Osteoblast (primary cell): ENCODE measurements at regions not wholly inside any gene's neighbourhood (a gene's known extent, or its start where the extent isn't known, plus 50 kb on each side); places are given as distances from the start of the nearest gene placed in this dataset.

Experiments
- DNase-seq: peaks from one replicate; pipeline ENCODE4 v3.0.0; 2011; ENCODE audit warnings: low spot score, mixed read lengths; ENCODE audit not compliant: insufficient read length; ENCODE audit errors: missing footprints
- H2AFZ ChIP-seq: 2 replicates; pipeline ENCODE4 v1.6.0; 2011; ENCODE audit warnings: mild to moderate bottlenecking, low read length
- H3K27ac ChIP-seq: 2 replicates; pipeline ENCODE4 v1.5.1; 2011; ENCODE audit warnings: mild to moderate bottlenecking, low read depth, low read length, moderate library complexity
- H3K27me3 ChIP-seq: 2 replicates; pipeline ENCODE4 v1.6.0; 2012; ENCODE audit warnings: mild to moderate bottlenecking, control low read depth, inconsistent platforms, low read length, moderate library complexity; ENCODE audit not compliant: insufficient read depth
- H3K36me3 ChIP-seq: 2 replicates; pipeline ENCODE4 v1.5.1; 2011; ENCODE audit warnings: mild to moderate bottlenecking, low read length, control low read depth, moderate library complexity; ENCODE audit not compliant: insufficient read depth
- H3K4me1 ChIP-seq: 2 replicates; pipeline ENCODE4 v1.5.1; 2011; ENCODE audit warnings: mild to moderate bottlenecking, low read length, control low read depth, moderate library complexity; ENCODE audit not compliant: insufficient read depth
- H3K4me2 ChIP-seq: 2 replicates; pipeline ENCODE4 v1.6.0; 2011; ENCODE audit warnings: mild to moderate bottlenecking, low read length; ENCODE audit not compliant: insufficient read depth
- H3K4me3 ChIP-seq: fragments of 200-600 bp; sonication (generic); 3 replicates; pipeline ENCODE4 v1.5.1; 2012; ENCODE audit warnings: mild to moderate bottlenecking, low read length, inconsistent platforms; ENCODE audit not compliant: insufficient read depth
- H3K79me2 ChIP-seq: 2 replicates; pipeline ENCODE4 v1.6.0; 2012; ENCODE audit warnings: mild to moderate bottlenecking, low read length, control low read depth, inconsistent platforms; ENCODE audit not compliant: insufficient read depth
- H3K9me3 ChIP-seq: 2 replicates; pipeline ENCODE4 v1.5.1; 2011; ENCODE audit warnings: low read depth, low read length, control low read depth
- H4K20me1 ChIP-seq: 2 replicates; pipeline ENCODE4 v1.6.0; 2012; ENCODE audit warnings: mild to moderate bottlenecking, low read length, control low read depth; ENCODE audit not compliant: insufficient read depth
- CTCF ChIP-seq: IDR thresholded peaks from 2 replicates; pipeline ENCODE4 v1.5.1; 2011; ENCODE audit warnings: mild to moderate bottlenecking, low read depth, low read length, moderate library complexity; ENCODE audit errors: extremely low read depth

GRCh38 chr16:9578459-9578858 lies 487.0 kb downstream of the HAPSTR1 start:
- Histone ChIP-seq H3K4me3 (no peak overlapping the region), H3K9me3 (peaks cover 2% of the 10 kb centered on the region), H3K27me3 (no peaks in the 10 kb centered on the region), H3K36me3 (no peaks in the 10 kb centered on the region), H3K27ac (no peak overlapping the region), H3K79me2 (no peaks in the 10 kb centered on the region), H2AFZ (no peak overlapping the region), H3K4me2 (no peak overlapping the region), H3K4me1 (no peaks in the 10 kb centered on the region), H4K20me1 (no peaks in the 10 kb centered on the region)
- no peak for DNase-seq
- TF ChIP-seq CTCF: no peak

- TF ChIP-seq CTCF: no peak
- no peaks in the 10 kb centered on the region for H3K36me3 ChIP-seq
- no peaks in the 10 kb centered on the region for H3K4me1 ChIP-seq
- no peak overlapping the region for H2AFZ ChIP-seq
- no peak overlapping the region for H3K27ac ChIP-seq
- H3K4me2 ChIP-seq: no peak overlapping the region
- no peaks in the 10 kb centered on the region for H3K27me3 ChIP-seq
- H3K79me2 ChIP-seq: no peaks in the 10 kb centered on the region
- H3K4me3 ChIP-seq: no peak overlapping the region
- peaks cover 2% of the 10 kb centered on the region for H3K9me3 ChIP-seq
- DNase-seq: no peak
- H4K20me1 ChIP-seq: no peaks in the 10 kb centered on the region
These were observed 488.6 kb downstream of the HAPSTR1 start for GRCh38 chr16:9580025-9580424.

GRCh38 chr16:9593440-9593839 lies 502.0 kb downstream of the HAPSTR1 start:
- Histone ChIP-seq H3K4me2 (no peak overlapping the region), H3K36me3 (no peaks in the 10 kb centered on the region), H3K4me1 (no peaks in the 10 kb centered on the region), H2AFZ (no peak overlapping the region), H3K9me3 (no peaks in the 10 kb centered on the region), H3K79me2 (no peaks in the 10 kb centered on the region), H3K4me3 (no peak overlapping the region), H3K27me3 (no peaks in the 10 kb centered on the region), H3K27ac (no peak overlapping the region), H4K20me1 (no peaks in the 10 kb centered on the region)
- TF ChIP-seq CTCF: no peak
- DNase-seq: no peak

GRCh38 chr16:9594047-9594446 lies 502.6 kb downstream of the HAPSTR1 start:
- no peak overlapping the region for H2AFZ ChIP-seq
- TF ChIP-seq CTCF: no peak

More at GRCh38 chr16:9594047-9594446, 502.6 kb downstream of the HAPSTR1 start:
- Histone ChIP-seq H3K4me1 (no peaks in the 10 kb centered on the region), H3K79me2 (no peaks in the 10 kb centered on the region), H3K36me3 (no peaks in the 10 kb centered on the region), H3K27me3 (no peaks in the 10 kb centered on the region), H3K9me3 (no peaks in the 10 kb centered on the region), H3K27ac (no peak overlapping the region), H4K20me1 (no peaks in the 10 kb centered on the region), H3K4me2 (no peak overlapping the region), H3K4me3 (no peak overlapping the region)
- DNase-seq: no peak
